HL-60 (cell line): ENCODE measurements at regions not wholly inside any gene's neighbourhood (a gene's known extent, or its start where the extent isn't known, plus 50 kb on each side); places are given as distances from the start of the nearest gene placed in this dataset.

Experiments used
- DNase-seq, 2 experiments: peaks; one replicate each; pipeline ENCODE4 v3.0.0-alpha.2; 2010 to 2020; ENCODE audit warnings: low read depth in 1 of 2, low spot score in 1 of 2
- H3K27ac ChIP-seq: fragments of 250-450 bp; sonication (Bioruptor Pico); replicated peaks from 2 replicates; pipeline ENCODE4 v1.5.1; 2020; ENCODE audit warnings: mild to moderate bottlenecking, moderate library complexity
- H3K27me3 ChIP-seq: fragments of 250-450 bp; sonication (Bioruptor Pico); 2 replicates; pipeline ENCODE4 v1.5.1; 2021; ENCODE audit warnings: mild to moderate bottlenecking, moderate library complexity; ENCODE audit not compliant: insufficient read depth, poor library complexity, severe bottlenecking
- H3K4me3 ChIP-seq: replicated peaks from 2 replicates; pipeline ENCODE4 v1.5.1; 2011; ENCODE audit warnings: mild to moderate bottlenecking, control low read depth, low read length; ENCODE audit not compliant: insufficient read depth
- GABPA ChIP-seq: IDR thresholded peaks from 2 replicates; pipeline ENCODE4 v1.6.1; 2012; ENCODE audit warnings: low read depth
- POLR2AphosphoS5 ChIP-seq: IDR thresholded peaks from 2 replicates; pipeline ENCODE4 v1.6.1; 2012; ENCODE audit warnings: low read depth
- SPI1 ChIP-seq: IDR thresholded peaks from 2 replicates; pipeline ENCODE4 v1.6.1; 2012; ENCODE audit warnings: low read depth, mild to moderate bottlenecking, borderline replicate concordance
- TF ChIP-seq, protein P1 (sequence below): IDR thresholded peaks from 2 replicates; pipeline ENCODE4 v1.6.1; 2012; ENCODE audit warnings: low read depth; ENCODE audit not compliant: insufficient replicate concordance
- TF ChIP-seq, protein P2 (sequence below): IDR thresholded peaks from one replicate; pipeline ENCODE4 v1.5.1; 2011; ENCODE audit warnings: low read length, control low read depth, inconsistent platforms; ENCODE audit not compliant: insufficient read depth

GRCh38 chr7:51705701-51706100 is 389.1 kb upstream of the COBL start:
- TF ChIP-seq, protein P1, sequence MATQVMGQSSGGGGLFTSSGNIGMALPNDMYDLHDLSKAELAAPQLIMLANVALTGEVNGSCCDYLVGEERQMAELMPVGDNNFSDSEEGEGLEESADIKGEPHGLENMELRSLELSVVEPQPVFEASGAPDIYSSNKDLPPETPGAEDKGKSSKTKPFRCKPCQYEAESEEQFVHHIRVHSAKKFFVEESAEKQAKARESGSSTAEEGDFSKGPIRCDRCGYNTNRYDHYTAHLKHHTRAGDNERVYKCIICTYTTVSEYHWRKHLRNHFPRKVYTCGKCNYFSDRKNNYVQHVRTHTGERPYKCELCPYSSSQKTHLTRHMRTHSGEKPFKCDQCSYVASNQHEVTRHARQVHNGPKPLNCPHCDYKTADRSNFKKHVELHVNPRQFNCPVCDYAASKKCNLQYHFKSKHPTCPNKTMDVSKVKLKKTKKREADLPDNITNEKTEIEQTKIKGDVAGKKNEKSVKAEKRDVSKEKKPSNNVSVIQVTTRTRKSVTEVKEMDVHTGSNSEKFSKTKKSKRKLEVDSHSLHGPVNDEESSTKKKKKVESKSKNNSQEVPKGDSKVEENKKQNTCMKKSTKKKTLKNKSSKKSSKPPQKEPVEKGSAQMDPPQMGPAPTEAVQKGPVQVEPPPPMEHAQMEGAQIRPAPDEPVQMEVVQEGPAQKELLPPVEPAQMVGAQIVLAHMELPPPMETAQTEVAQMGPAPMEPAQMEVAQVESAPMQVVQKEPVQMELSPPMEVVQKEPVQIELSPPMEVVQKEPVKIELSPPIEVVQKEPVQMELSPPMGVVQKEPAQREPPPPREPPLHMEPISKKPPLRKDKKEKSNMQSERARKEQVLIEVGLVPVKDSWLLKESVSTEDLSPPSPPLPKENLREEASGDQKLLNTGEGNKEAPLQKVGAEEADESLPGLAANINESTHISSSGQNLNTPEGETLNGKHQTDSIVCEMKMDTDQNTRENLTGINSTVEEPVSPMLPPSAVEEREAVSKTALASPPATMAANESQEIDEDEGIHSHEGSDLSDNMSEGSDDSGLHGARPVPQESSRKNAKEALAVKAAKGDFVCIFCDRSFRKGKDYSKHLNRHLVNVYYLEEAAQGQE: no peak
- TF ChIP-seq GABPA (no peak), SPI1 (no peak), POLR2AphosphoS5 (no peak)
- TF ChIP-seq, protein P2, sequence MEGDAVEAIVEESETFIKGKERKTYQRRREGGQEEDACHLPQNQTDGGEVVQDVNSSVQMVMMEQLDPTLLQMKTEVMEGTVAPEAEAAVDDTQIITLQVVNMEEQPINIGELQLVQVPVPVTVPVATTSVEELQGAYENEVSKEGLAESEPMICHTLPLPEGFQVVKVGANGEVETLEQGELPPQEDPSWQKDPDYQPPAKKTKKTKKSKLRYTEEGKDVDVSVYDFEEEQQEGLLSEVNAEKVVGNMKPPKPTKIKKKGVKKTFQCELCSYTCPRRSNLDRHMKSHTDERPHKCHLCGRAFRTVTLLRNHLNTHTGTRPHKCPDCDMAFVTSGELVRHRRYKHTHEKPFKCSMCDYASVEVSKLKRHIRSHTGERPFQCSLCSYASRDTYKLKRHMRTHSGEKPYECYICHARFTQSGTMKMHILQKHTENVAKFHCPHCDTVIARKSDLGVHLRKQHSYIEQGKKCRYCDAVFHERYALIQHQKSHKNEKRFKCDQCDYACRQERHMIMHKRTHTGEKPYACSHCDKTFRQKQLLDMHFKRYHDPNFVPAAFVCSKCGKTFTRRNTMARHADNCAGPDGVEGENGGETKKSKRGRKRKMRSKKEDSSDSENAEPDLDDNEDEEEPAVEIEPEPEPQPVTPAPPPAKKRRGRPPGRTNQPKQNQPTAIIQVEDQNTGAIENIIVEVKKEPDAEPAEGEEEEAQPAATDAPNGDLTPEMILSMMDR: no peak
- Histone ChIP-seq H3K27me3 (no peaks in the 10 kb centered on the region), H3K4me3 (no peak overlapping the region), H3K27ac (no peak overlapping the region)
- DNase-seq: no peak

- Histone ChIP-seq H3K4me3 (no peak overlapping the region), H3K27me3 (no peaks in the 10 kb centered on the region), H3K27ac (no peak overlapping the region)
- no peak for DNase-seq
- TF ChIP-seq POLR2AphosphoS5: no peak
Measured at GRCh38 chr7:51702673-51703072, 386.1 kb upstream of the COBL start.

DNA sequence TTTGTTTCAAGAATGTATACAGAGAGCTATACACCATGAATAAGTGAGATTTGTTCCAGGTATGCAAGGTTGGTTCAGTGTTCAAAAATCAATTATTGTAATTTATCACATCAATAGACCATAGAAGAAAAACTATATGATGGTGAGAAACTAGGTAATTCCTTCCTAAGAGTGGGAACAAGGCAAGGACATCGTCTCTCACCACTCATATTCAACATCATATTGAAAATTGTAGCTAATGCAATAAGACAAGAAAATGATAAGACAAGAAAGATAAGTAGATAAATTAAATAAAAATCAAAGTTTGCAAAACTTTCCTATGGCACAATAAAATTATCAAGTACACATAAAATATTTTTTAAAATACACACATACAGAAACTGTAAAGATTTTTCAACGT is 385.3 kb upstream of the COBL start:
- Histone ChIP-seq H3K27ac (no peak overlapping the region), H3K27me3 (no peaks in the 10 kb centered on the region), H3K4me3 (no peak overlapping the region)
- no peak for DNase-seq
- TF ChIP-seq SPI1 (no peak), GABPA (no peak), POLR2AphosphoS5 (no peak)
- TF ChIP-seq, protein P1: no peak
- TF ChIP-seq, protein P2: no peak

- Histone ChIP-seq H3K27me3 (no peaks in the 10 kb centered on the region), H3K4me3 (no peak overlapping the region), H3K27ac (no peak overlapping the region)
- DNase-seq: no peak
- TF ChIP-seq, protein P1: no peak
- no peak for TF ChIP-seq GABPA
- TF ChIP-seq, protein P2: no peak
- no peak for TF ChIP-seq SPI1
- no peak for TF ChIP-seq POLR2AphosphoS5
Measured at GRCh38 chr7:51700593-51701215, 384.1 kb upstream of the COBL start.
